SK-N-SH (cell line): ENCODE measurements at regions not wholly inside any gene's neighbourhood (a gene's known extent, or its start where the extent isn't known, plus 50 kb on each side); places are given as distances from the start of the nearest gene placed in this dataset.

Source experiments
- CTCF ChIA-PET: fragments of 300-600, 350-600 bp; formaldehyde crosslinking; extraction: SDS; loops from one replicate; lab custom pipeline; 2021; lab: Yijun Ruan, JAX
- POLR2A ChIA-PET: fragments of 350-600 bp; sonication (Branson Sonifier 250); formaldehyde crosslinking; extraction: SDS; loops from one replicate; lab custom pipeline; 2020; ENCODE audit warnings: antibody characterized with exemption, inconsistent platforms; lab: Yijun Ruan, JAX
- DNase-seq: peaks from one replicate; pipeline ENCODE4 v3.0.0; 2012
- H2AFZ ChIP-seq: fragments of 200-600 bp; sonication (generic); 2 replicates; pipeline ENCODE4 v1.8.1; 2016; ENCODE audit warnings: antibody characterized with exemption, mild to moderate bottlenecking, low read depth
- H3F3A ChIP-seq: fragments of 200-600 bp; sonication (generic); replicated peaks from 2 replicates; pipeline ENCODE3; 2016; ENCODE audit warnings: antibody characterized with exemption, mild to moderate bottlenecking; ENCODE audit not compliant: insufficient read depth
- H3K27ac ChIP-seq, 2 experiments: fragments of 200-500 bp in 1 of 2; fragments of 200-600 bp in 1 of 2; sonication (Bioruptor generic) in 1 of 2; sonication (generic), shearing (Covaris generic) in 1 of 2; 2 replicates each; pipeline versions ENCODE4 v1.5.1 to v1.6.1; 2014 to 2016; ENCODE audit warnings: low read depth in 2 of 2, inconsistent platforms in 1 of 2, low read length in 1 of 2, mild to moderate bottlenecking in 1 of 2, mixed read lengths in 1 of 2
- H3K27me3 ChIP-seq: fragments of 200-600 bp; sonication (generic), shearing (Covaris generic); 2 replicates; pipeline ENCODE4 v1.6.1; 2016; ENCODE audit warnings: mixed run types; ENCODE audit not compliant: insufficient read depth
- H3K36me3 ChIP-seq, 2 experiments: fragments of 200-500 bp in 1 of 2; fragments of 200-600 bp in 1 of 2; sonication (Bioruptor generic) in 1 of 2; sonication (generic) in 1 of 2; replicated peaks in 1 of 2; 2 replicates each; pipeline versions ENCODE3 to v1.5.1; 2014 to 2016; ENCODE audit warnings: low read length in 1 of 2, mild to moderate bottlenecking in 1 of 2; ENCODE audit not compliant: insufficient read depth in 2 of 2, control insufficient read depth in 1 of 2
- H3K4me1 ChIP-seq, 2 experiments: fragments of 200-500 bp in 1 of 2; fragments of 200-600 bp in 1 of 2; sonication (Bioruptor generic) in 1 of 2; sonication (generic), shearing (Covaris generic) in 1 of 2; 2 replicates each; pipeline versions ENCODE4 v1.5.1 to v1.6.1; 2014 to 2016; ENCODE audit warnings: low read depth in 1 of 2, low read length in 1 of 2, mixed run types in 1 of 2; ENCODE audit not compliant: insufficient read depth in 2 of 2, control insufficient read depth in 1 of 2
- H3K4me2 ChIP-seq: fragments of 200-600 bp; sonication (generic), shearing (Covaris generic); 2 replicates; pipeline ENCODE4 v1.6.1; 2017; ENCODE audit warnings: mixed run types
- H3K4me3 ChIP-seq, 2 experiments: fragments of 200-500 bp in 1 of 2; fragments of 200-600 bp in 1 of 2; sonication (Bioruptor generic) in 1 of 2; sonication (generic), shearing (Covaris generic) in 1 of 2; 2 replicates each; pipeline versions ENCODE4 v1.5.1 to v1.8.1; 2014 to 2016; ENCODE audit warnings: low read depth in 2 of 2, inconsistent platforms in 1 of 2, low read length in 1 of 2, mild to moderate bottlenecking in 1 of 2, mixed read lengths in 1 of 2, moderate library complexity in 1 of 2
- H3K79me2 ChIP-seq: fragments of 200-600 bp; sonication (generic); 2 replicates; pipeline ENCODE4 v1.8.1; 2017; ENCODE audit warnings: mild to moderate bottlenecking; ENCODE audit not compliant: insufficient read depth
- H3K9ac ChIP-seq: fragments of 200-600 bp; sonication (generic); 2 replicates; pipeline ENCODE4 v1.6.1; 2017; ENCODE audit warnings: mixed run types
- H3K9me2 ChIP-seq: fragments of 200-600 bp; sonication (generic); 2 replicates; pipeline ENCODE4 v1.6.1; 2017; ENCODE audit warnings: mixed run types
- H3K9me3 ChIP-seq: fragments of 200-600 bp; sonication (generic); 2 replicates; pipeline ENCODE4 v1.6.1; 2017; ENCODE audit warnings: mixed run types, mild to moderate bottlenecking, moderate library complexity
- H4K20me1 ChIP-seq: fragments of 200-600 bp; sonication (generic); 2 replicates; pipeline ENCODE4 v1.6.1; 2017; ENCODE audit warnings: mild to moderate bottlenecking, mixed run types; ENCODE audit not compliant: insufficient read depth
- CHD2 ChIP-seq: fragments of 150-350 bp; IDR thresholded peaks from 2 replicates; pipeline ENCODE4 v1.6.1; 2018; ENCODE audit warnings: low read length; ENCODE audit not compliant: partially characterized antibody
- ELF1 ChIP-seq: IDR thresholded peaks from 2 replicates; pipeline ENCODE4 v1.4.0; 2012
- EP300 ChIP-seq, 2 experiments: IDR thresholded peaks; 2 replicates each; pipeline versions ENCODE4 v1.4.0 to v1.6.1; 2012; ENCODE audit warnings: borderline replicate concordance in 1 of 2, low read depth in 1 of 2, low read length in 1 of 2
- FOXJ3 ChIP-seq: sonication (generic); formaldehyde crosslinking; IDR thresholded peaks from 2 replicates; pipeline ENCODE4 v1.5.1; 2020; ENCODE audit warnings: mild to moderate bottlenecking, missing genetic modification reagents
- GABPA ChIP-seq: IDR thresholded peaks from 2 replicates; pipeline ENCODE4 v1.4.0; 2012; ENCODE audit warnings: low read depth, mild to moderate bottlenecking
- MEF2A ChIP-seq: IDR thresholded peaks from 2 replicates; pipeline ENCODE4 v1.4.0; 2012; ENCODE audit warnings: low read depth, borderline replicate concordance
- MXI1 ChIP-seq: IDR thresholded peaks from 2 replicates; pipeline ENCODE4 v1.6.1; 2012; ENCODE audit warnings: mild to moderate bottlenecking, low read depth, low read length, improper control_type of control experiment
- PBX3 ChIP-seq: IDR thresholded peaks from 2 replicates; pipeline ENCODE4; 2012
- POLR2AphosphoS5 ChIP-seq: IDR thresholded peaks from 2 replicates; pipeline ENCODE4 v1.6.1; 2012; ENCODE audit warnings: low read depth, low read length
- RAD21 ChIP-seq: IDR thresholded peaks from 2 replicates; pipeline ENCODE4 v1.6.1; 2012; ENCODE audit warnings: mild to moderate bottlenecking, low read length
- RFX5 ChIP-seq: IDR thresholded peaks from 2 replicates; pipeline ENCODE4 v1.6.1; 2012; ENCODE audit warnings: mild to moderate bottlenecking, improper control_type of control experiment, low read length
- SIN3A ChIP-seq: IDR thresholded peaks from 2 replicates; pipeline ENCODE4 v1.6.1; 2012; ENCODE audit warnings: low read depth, mild to moderate bottlenecking, low read length, moderate library complexity, borderline replicate concordance
- SMC3 ChIP-seq: IDR thresholded peaks from 2 replicates; pipeline ENCODE4 v1.6.1; 2012; ENCODE audit warnings: low read depth, low read length, improper control_type of control experiment
- TAF1 ChIP-seq: IDR thresholded peaks from 2 replicates; pipeline ENCODE4 v1.6.1; 2012; ENCODE audit warnings: low read depth, mild to moderate bottlenecking, low read length, moderate library complexity, borderline replicate concordance
- TEAD4 ChIP-seq: IDR thresholded peaks from 2 replicates; pipeline ENCODE4 v1.4.0; 2012; ENCODE audit warnings: mild to moderate bottlenecking, borderline replicate concordance; ENCODE audit not compliant: insufficient read depth
- YY1 ChIP-seq: IDR thresholded peaks from 2 replicates; pipeline ENCODE4 v1.4.0; 2012; ENCODE audit warnings: low read depth, mild to moderate bottlenecking
- ZBTB33 ChIP-seq: IDR thresholded peaks from 2 replicates; pipeline ENCODE4 v1.4.0; 2012; ENCODE audit warnings: low read depth, borderline replicate concordance
- WGBS: methylation state at CpG from one replicate; pipeline ENCODE4 v1.1.6; 2017; ENCODE audit warnings: low lambda C conversion rate; 5-methylcytosine and 5-hydroxymethylcytosine counted together
- TF ChIP-seq, protein P1 (sequence below): IDR thresholded peaks from 2 replicates; pipeline ENCODE4 v1.4.0; 2012; ENCODE audit warnings: low read depth, borderline replicate concordance

DNA sequence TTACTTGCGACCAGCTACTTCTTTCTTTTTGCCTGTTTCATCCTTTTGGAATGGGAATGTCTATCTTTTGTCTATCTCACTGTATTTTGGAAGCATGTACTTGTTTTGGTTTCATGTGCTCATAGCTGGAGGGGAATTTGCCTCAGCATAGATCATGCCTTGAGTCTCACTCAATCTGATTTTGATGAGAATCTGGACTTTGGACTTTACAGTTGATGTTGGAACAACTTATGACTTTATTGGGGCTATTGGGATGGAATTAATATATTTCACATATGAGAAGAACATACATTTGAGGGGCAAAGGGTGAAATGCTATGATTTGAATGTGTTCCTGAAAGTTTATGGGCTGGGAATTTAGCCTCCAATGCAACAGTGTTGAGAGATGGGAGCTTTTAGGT, 206.2 kb upstream of the DDI1 start:
- 33% methylated on average over 1 of the region's 1 CpG for WGBS
- Histone ChIP-seq H3F3A (no peaks in the 10 kb centered on the region), H3K4me2 (no peak overlapping the region), H4K20me1 (no peaks in the 10 kb centered on the region), H3K9me2 (no peaks in the 10 kb centered on the region), H3K9ac (no peak overlapping the region), H3K36me3 (no peaks in the 10 kb centered on the region), H3K79me2 (no peaks in the 10 kb centered on the region), H3K27me3 (no peaks in the 10 kb centered on the region), H3K9me3 (no peaks in the 10 kb centered on the region), H3K27ac (no peak overlapping the region), H3K4me1 (no peaks in the 10 kb centered on the region), H3K4me3 (no peak overlapping the region), H2AFZ (no peak overlapping the region)
- no peak for DNase-seq
- ChIA-PET POLR2A (no interaction called here), CTCF (no interaction called here)
- TF ChIP-seq POLR2AphosphoS5 (no peak), ELF1 (no peak), RFX5 (no peak), ZBTB33 (no peak), TEAD4 (no peak), SMC3 (no peak), SIN3A (no peak), EP300 (IDR thresholded peaks at IDR 0.05; ENCODE audit: borderline replicate concordance in 1 of 2, low read depth in 1 of 2, low read length in 1 of 2) (no peak), MEF2A (no peak)

GRCh38 chr11:103832762-103833161, 203.7 kb upstream of the DDI1 start:
- no peaks in the 10 kb centered on the region for H3K9me2 ChIP-seq
- no peaks in the 10 kb centered on the region for H3K9me3 ChIP-seq
- H3K27me3 ChIP-seq: no peaks in the 10 kb centered on the region
- H4K20me1 ChIP-seq: no peaks in the 10 kb centered on the region
- H3K9ac ChIP-seq: no peak overlapping the region
- ChIA-PET CTCF (no interaction called here), POLR2A (no interaction called here)
- H3K27ac ChIP-seq: no peak overlapping the region
- H3F3A ChIP-seq: no peaks in the 10 kb centered on the region
- no peaks in the 10 kb centered on the region for H3K36me3 ChIP-seq
- H3K4me1 ChIP-seq: no peaks in the 10 kb centered on the region
- no peaks in the 10 kb centered on the region for H3K79me2 ChIP-seq
- H3K4me3 ChIP-seq: no peak overlapping the region
- 72% methylated on average over 3 of the region's 3 CpGs for WGBS
- no peak for DNase-seq
- no peak overlapping the region for H2AFZ ChIP-seq
- TF ChIP-seq TAF1 (no peak), PBX3 (no peak), RAD21 (no peak), FOXJ3 (CRISPR knock-in tag) (no peak), CHD2 (no peak), MXI1 (no peak), YY1 (no peak), GABPA (no peak)
- TF ChIP-seq, protein P1, sequence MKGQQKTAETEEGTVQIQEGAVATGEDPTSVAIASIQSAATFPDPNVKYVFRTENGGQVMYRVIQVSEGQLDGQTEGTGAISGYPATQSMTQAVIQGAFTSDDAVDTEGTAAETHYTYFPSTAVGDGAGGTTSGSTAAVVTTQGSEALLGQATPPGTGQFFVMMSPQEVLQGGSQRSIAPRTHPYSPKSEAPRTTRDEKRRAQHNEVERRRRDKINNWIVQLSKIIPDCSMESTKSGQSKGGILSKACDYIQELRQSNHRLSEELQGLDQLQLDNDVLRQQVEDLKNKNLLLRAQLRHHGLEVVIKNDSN: no peak
- TF ChIP-seq, all 33 proteins: peak for 0
- H3K4me2 ChIP-seq: no peak overlapping the region
